WTC11 (cell line): ENCODE measurements at regions not wholly inside any gene's neighbourhood (a gene's known extent, or its start where the extent isn't known, plus 50 kb on each side); places are given as distances from the start of the nearest gene placed in this dataset.

Experiments
- ATAC-seq: fragments of 200-7000 bp; cut with Tn5 transposase; 2 replicates; pipeline ENCODE4 v1.10.0; 2021; ENCODE audit warnings: mild to moderate bottlenecking, moderate library complexity
- CTCF ChIA-PET: fragments of 300-600 bp; sonication (Branson Sonifier 250); formaldehyde crosslinking; loops from one replicate; lab custom pipeline; 2021; ENCODE audit warnings: antibody characterized with exemption; lab: Charles Lee
- POLR2A ChIA-PET: fragments of 350-600 bp; sonication (Branson Sonifier 250); formaldehyde crosslinking; loops from one replicate; lab custom pipeline; 2021; ENCODE audit warnings: antibody characterized with exemption; lab: Charles Lee
- DNase-seq: peaks from one replicate; pipeline ENCODE4 v3.0.0; 2021; ENCODE audit warnings: low spot score
- H3K27ac Mint-ChIP-seq: 2 replicates; pipeline ENCODE4 v1.8.0; 2021; ENCODE audit warnings: mixed read lengths
- H3K27me3 Mint-ChIP-seq: 2 replicates; pipeline ENCODE4 v1.8.0; 2021; ENCODE audit warnings: low read depth, mild to moderate bottlenecking, moderate library complexity, mixed read lengths
- H3K36me3 Mint-ChIP-seq: 2 replicates; pipeline ENCODE4 v1.8.0; 2021; ENCODE audit warnings: mixed read lengths
- H3K4me1 Mint-ChIP-seq: 2 replicates; pipeline ENCODE4 v1.8.0; 2022; ENCODE audit warnings: mixed read lengths
- H3K4me3 Mint-ChIP-seq: 2 replicates; pipeline ENCODE4 v1.8.0; 2021; ENCODE audit warnings: mild to moderate bottlenecking, moderate library complexity, mixed read lengths
- H3K9me3 Mint-ChIP-seq: 2 replicates; pipeline ENCODE4 v1.8.0; 2021; ENCODE audit warnings: mixed read lengths
- ATF2 ChIP-seq: sonication (generic); formaldehyde crosslinking; IDR thresholded peaks from 2 replicates; pipeline ENCODE4 v1.8.1; 2022; ENCODE audit warnings: low read depth, missing genetic modification reagents, borderline replicate concordance
- ESRRA ChIP-seq: sonication (generic); formaldehyde crosslinking; IDR thresholded peaks from 2 replicates; pipeline ENCODE4 v1.8.1; 2022; ENCODE audit warnings: mild to moderate bottlenecking, missing genetic modification reagents, borderline replicate concordance
- FOXJ3 ChIP-seq: sonication (generic); formaldehyde crosslinking; IDR thresholded peaks from 2 replicates; pipeline ENCODE4 v1.9.0; 2021; ENCODE audit warnings: missing genetic modification reagents, mild to moderate bottlenecking, borderline replicate concordance
- FOXP1 ChIP-seq: sonication (generic); formaldehyde crosslinking; IDR thresholded peaks from 2 replicates; pipeline ENCODE4 v1.8.0; 2022; ENCODE audit warnings: missing genetic modification reagents, mild to moderate bottlenecking, moderate library complexity, borderline replicate concordance
- GRHL2 ChIP-seq: fragments of 250-450 bp; sonication (Bioruptor Pico); IDR thresholded peaks from 2 replicates; pipeline ENCODE4 v1.8.0; 2022; ENCODE audit warnings: mild to moderate bottlenecking, moderate library complexity; ENCODE audit not compliant: insufficient replicate concordance, severe bottlenecking
- IRF1 ChIP-seq: sonication (generic); formaldehyde crosslinking; IDR thresholded peaks from 2 replicates; pipeline ENCODE4 v1.8.0; 2023; ENCODE audit warnings: missing genetic modification reagents
- JUN ChIP-seq: sonication (generic); formaldehyde crosslinking; IDR thresholded peaks from 2 replicates; pipeline ENCODE4 v1.8.0; 2023; ENCODE audit warnings: mild to moderate bottlenecking, missing genetic modification reagents
- NFYB ChIP-seq: sonication (generic); formaldehyde crosslinking; conservative IDR thresholded peaks from 2 replicates; pipeline ENCODE4 v1.8.0; 2022; ENCODE audit warnings: low read depth, missing genetic modification reagents
- TP53 ChIP-seq: sonication (generic); formaldehyde crosslinking; IDR thresholded peaks from 2 replicates; pipeline ENCODE4 v1.8.1; 2023; ENCODE audit warnings: mild to moderate bottlenecking, missing genetic modification reagents
- USF2 ChIP-seq: sonication (generic); formaldehyde crosslinking; IDR thresholded peaks from 2 replicates; pipeline ENCODE4 v1.8.1; 2023; ENCODE audit warnings: mild to moderate bottlenecking, missing genetic modification reagents, moderate library complexity
- ZNF121 ChIP-seq: sonication (generic); formaldehyde crosslinking; IDR thresholded peaks from 2 replicates; pipeline ENCODE4 v1.8.0; 2023; ENCODE audit warnings: missing genetic modification reagents
- ZNF219 ChIP-seq: sonication (generic); formaldehyde crosslinking; IDR thresholded peaks from 2 replicates; pipeline ENCODE4 v1.8.0; 2023; ENCODE audit warnings: missing genetic modification reagents, mild to moderate bottlenecking, borderline replicate concordance
- ZNF423 ChIP-seq: fragments of 250-450 bp; sonication (Bioruptor Pico); IDR thresholded peaks from 2 replicates; pipeline ENCODE4 v2.1.2; 2022; ENCODE audit warnings: mild to moderate bottlenecking, moderate library complexity
- ZNF671 ChIP-seq: fragments of 250-450 bp; sonication (Bioruptor Pico); IDR thresholded peaks from 2 replicates; pipeline ENCODE4 v1.8.0; 2021; ENCODE audit warnings: mild to moderate bottlenecking
- TF ChIP-seq, protein P1 (sequence below): sonication (generic); formaldehyde crosslinking; IDR thresholded peaks from 2 replicates; pipeline ENCODE4 v1.8.1; 2022; ENCODE audit warnings: missing genetic modification reagents, borderline replicate concordance
- TF ChIP-seq, protein P2 (sequence below): sonication (generic); formaldehyde crosslinking; IDR thresholded peaks from 2 replicates; pipeline ENCODE4 v1.8.0; 2022; ENCODE audit warnings: mild to moderate bottlenecking, missing genetic modification reagents
- TF ChIP-seq, protein P3 (sequence below): sonication (generic); formaldehyde crosslinking; IDR thresholded peaks from 2 replicates; pipeline ENCODE4 v1.8.1; 2022; ENCODE audit warnings: mild to moderate bottlenecking, moderate library complexity, missing genetic modification reagents
- TF ChIP-seq, protein P4 (sequence below): fragments of 250-450 bp; sonication (Bioruptor Pico); conservative IDR thresholded peaks from 2 replicates; pipeline ENCODE4 v1.9.0; 2021; ENCODE audit warnings: mild to moderate bottlenecking
- TF ChIP-seq, protein P5 (sequence below): sonication (generic); formaldehyde crosslinking; IDR thresholded peaks from 2 replicates; pipeline ENCODE4 v1.8.0; 2022; ENCODE audit warnings: mild to moderate bottlenecking, missing genetic modification reagents

- Mint-ChIP-seq H3K9me3 (peaks cover 20% of the 10 kb centered on the region), H3K4me3 (no peak overlapping the region), H3K4me1 (peaks cover 9% of the 10 kb centered on the region), H3K27me3 (no peaks in the 10 kb centered on the region), H3K27ac (no peak overlapping the region), H3K36me3 (peaks cover 14% of the 10 kb centered on the region)
- ATAC-seq: no peak
- POLR2A ChIA-PET: no interaction called here
- no peak for DNase-seq
- CTCF ChIA-PET: no interaction called here
- TF ChIP-seq IRF1 (CRISPR knock-in tag) (no peak), GRHL2 (CRISPR knock-in tag) (no peak), FOXJ3 (CRISPR knock-in tag) (no peak), ZNF121 (no peak), ESRRA (CRISPR knock-in tag) (no peak), ZNF671 (CRISPR knock-in tag) (no peak), NFYB (CRISPR knock-in tag) (no peak), TP53 (no peak), USF2 (CRISPR knock-in tag) (no peak), FOXP1 (CRISPR knock-in tag) (no peak), ATF2 (no peak)
- TF ChIP-seq, protein P1, sequence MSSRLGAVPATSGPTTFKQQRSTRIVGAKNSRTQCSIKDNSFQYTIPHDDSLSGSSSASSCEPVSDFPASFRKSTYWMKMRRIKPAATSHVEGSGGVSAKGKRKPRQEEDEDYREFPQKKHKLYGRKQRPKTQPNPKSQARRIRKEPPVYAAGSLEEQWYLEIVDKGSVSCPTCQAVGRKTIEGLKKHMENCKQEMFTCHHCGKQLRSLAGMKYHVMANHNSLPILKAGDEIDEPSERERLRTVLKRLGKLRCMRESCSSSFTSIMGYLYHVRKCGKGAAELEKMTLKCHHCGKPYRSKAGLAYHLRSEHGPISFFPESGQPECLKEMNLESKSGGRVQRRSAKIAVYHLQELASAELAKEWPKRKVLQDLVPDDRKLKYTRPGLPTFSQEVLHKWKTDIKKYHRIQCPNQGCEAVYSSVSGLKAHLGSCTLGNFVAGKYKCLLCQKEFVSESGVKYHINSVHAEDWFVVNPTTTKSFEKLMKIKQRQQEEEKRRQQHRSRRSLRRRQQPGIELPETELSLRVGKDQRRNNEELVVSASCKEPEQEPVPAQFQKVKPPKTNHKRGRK (CRISPR knock-in tag): no peak
- TF ChIP-seq, protein P2, sequence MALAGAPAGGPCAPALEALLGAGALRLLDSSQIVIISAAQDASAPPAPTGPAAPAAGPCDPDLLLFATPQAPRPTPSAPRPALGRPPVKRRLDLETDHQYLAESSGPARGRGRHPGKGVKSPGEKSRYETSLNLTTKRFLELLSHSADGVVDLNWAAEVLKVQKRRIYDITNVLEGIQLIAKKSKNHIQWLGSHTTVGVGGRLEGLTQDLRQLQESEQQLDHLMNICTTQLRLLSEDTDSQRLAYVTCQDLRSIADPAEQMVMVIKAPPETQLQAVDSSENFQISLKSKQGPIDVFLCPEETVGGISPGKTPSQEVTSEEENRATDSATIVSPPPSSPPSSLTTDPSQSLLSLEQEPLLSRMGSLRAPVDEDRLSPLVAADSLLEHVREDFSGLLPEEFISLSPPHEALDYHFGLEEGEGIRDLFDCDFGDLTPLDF (CRISPR knock-in tag): no peak
- TF ChIP-seq, protein P3, sequence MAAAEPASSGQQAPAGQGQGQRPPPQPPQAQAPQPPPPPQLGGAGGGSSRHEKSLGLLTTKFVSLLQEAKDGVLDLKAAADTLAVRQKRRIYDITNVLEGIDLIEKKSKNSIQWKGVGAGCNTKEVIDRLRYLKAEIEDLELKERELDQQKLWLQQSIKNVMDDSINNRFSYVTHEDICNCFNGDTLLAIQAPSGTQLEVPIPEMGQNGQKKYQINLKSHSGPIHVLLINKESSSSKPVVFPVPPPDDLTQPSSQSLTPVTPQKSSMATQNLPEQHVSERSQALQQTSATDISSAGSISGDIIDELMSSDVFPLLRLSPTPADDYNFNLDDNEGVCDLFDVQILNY (CRISPR knock-in tag): no peak
- TF ChIP-seq, protein P4, sequence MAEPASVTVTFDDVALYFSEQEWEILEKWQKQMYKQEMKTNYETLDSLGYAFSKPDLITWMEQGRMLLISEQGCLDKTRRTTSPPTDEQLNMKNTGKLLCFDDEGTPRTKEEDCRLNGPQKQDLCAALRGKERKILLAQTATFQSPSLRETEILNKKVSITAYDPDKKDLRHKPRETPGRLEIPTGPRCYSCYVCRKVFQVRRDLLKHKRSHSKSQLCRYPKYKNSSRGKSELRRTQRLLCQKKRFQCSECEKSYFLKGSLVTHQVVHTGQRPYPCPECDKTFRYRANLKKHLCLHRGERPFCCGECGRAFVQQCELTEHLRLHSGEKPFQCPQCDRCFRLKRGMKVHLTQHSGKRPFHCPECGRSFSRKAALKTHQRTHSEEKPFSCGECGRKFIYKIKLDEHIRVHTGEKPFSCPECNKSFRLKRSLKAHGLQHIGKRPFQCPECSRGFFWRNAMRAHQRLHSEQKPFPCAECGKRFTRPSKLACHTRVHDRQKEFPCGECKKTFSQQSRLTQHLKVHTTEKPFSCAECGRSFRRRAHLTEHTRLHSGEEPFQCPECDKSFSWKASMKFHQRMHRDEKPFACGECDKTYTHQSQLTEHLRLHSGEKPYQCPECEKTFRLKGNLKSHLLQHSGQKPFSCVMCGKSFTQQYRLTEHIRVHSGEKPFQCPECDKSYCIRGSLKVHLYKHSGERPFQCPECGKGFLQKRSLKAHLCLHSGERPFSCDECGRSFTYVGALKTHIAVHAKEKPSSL: no peak
- TF ChIP-seq, all 79 proteins: peak for 0
Observed at GRCh38 chr10:128588402-128588801, 462.2 kb upstream of the MKI67 start.

DNA sequence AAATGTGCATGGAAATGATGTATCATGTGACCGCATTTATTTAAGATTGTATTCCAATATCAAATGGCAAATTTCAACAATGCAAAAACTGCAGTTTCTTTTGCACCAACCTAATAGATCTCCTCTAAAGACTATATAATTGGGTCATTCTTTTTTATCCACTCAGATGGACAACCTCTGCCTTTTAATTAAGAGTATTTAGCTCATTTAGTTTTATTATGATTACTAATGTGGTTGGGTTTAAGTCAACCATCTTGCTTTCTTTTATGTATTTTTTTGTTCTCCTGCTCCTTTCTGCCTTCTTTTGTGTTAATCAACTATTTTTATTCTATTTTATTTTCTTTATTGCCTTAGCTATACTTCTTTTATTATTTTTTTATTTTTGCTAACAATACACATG is 468.5 kb upstream of the MKI67 start:
- ATAC-seq: no peak
- H3K9me3 Mint-ChIP-seq: peaks cover 13% of the 10 kb centered on the region
- H3K27ac Mint-ChIP-seq: no peak overlapping the region
- CTCF ChIA-PET: no interaction called here
- H3K27me3 Mint-ChIP-seq: no peaks in the 10 kb centered on the region
- DNase-seq: no peak
- H3K4me3 Mint-ChIP-seq: no peak overlapping the region
- H3K36me3 Mint-ChIP-seq: peaks cover 3% of the 10 kb centered on the region; the same call in 1 of the 2 replicates
- no peaks in the 10 kb centered on the region for H3K4me1 Mint-ChIP-seq
- POLR2A ChIA-PET: no interaction called here
- TF ChIP-seq JUN (CRISPR knock-in tag) (no peak), ZNF219 (CRISPR knock-in tag) (no peak), GRHL2 (CRISPR knock-in tag) (no peak), NFYB (CRISPR knock-in tag) (no peak), ZNF423 (no peak)
- TF ChIP-seq, protein P3 (CRISPR knock-in tag): no peak
- TF ChIP-seq, protein P5, sequence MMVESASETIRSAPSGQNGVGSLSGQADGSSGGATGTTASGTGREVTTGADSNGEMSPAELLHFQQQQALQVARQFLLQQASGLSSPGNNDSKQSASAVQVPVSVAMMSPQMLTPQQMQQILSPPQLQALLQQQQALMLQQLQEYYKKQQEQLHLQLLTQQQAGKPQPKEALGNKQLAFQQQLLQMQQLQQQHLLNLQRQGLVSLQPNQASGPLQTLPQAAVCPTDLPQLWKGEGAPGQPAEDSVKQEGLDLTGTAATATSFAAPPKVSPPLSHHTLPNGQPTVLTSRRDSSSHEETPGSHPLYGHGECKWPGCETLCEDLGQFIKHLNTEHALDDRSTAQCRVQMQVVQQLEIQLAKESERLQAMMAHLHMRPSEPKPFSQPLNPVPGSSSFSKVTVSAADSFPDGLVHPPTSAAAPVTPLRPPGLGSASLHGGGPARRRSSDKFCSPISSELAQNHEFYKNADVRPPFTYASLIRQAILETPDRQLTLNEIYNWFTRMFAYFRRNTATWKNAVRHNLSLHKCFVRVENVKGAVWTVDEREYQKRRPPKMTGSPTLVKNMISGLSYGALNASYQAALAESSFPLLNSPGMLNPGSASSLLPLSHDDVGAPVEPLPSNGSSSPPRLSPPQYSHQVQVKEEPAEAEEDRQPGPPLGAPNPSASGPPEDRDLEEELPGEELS (CRISPR knock-in tag): no peak
